ENCODE measurements at regions not wholly inside any gene's neighbourhood (a gene's known extent, or its start where the extent isn't known, plus 50 kb on each side); places are given as distances from the start of the nearest gene placed in this dataset.

GRCh38 chr20:52852714-52853113 lies 119.4 kb upstream of the TSHZ2 start:
- no peaks in the 10 kb centered on the region for H3K79me2 ChIP-seq (ENCODE audit: low read length)
- H3K9me3 ChIP-seq (ENCODE audit: insufficient read depth, low read length): no peaks in the 10 kb centered on the region
- peaks cover 36% of the 10 kb centered on the region for H3K27me3 ChIP-seq (ENCODE audit: low read depth, low read length)
- no peak overlapping the region for H3K9ac ChIP-seq (ENCODE audit: low read length)
- H3K27ac ChIP-seq (ENCODE audit: low read length): no peak overlapping the region
- no peak overlapping the region for H3K4me3 ChIP-seq (ENCODE audit: low read length)
- no peak overlapping the region for H3K4me2 ChIP-seq (ENCODE audit: low read length)
- no peaks in the 10 kb centered on the region for H3K36me3 ChIP-seq (replicated peaks; ENCODE audit: low read depth, low read length)
- H3K4me1 ChIP-seq (ENCODE audit: low read length): no peaks in the 10 kb centered on the region
- H2AFZ ChIP-seq (ENCODE audit: low read depth, low read length): no peak overlapping the region
- H4K20me1 ChIP-seq (ENCODE audit: insufficient read depth, low read length): no peaks in the 10 kb centered on the region
- no peak for TF ChIP-seq EZH2phosphoT487 (IDR thresholded peaks at IDR 0.05; ENCODE audit: low read depth)
- TF ChIP-seq CTCF (IDR thresholded peaks at IDR 0.05; ENCODE audit: low read depth, low read length): no peak

GRCh38 chr20:52847731-52848359 lies 124.3 kb upstream of the TSHZ2 start:
- Histone ChIP-seq H3K9me3 (ENCODE audit: insufficient read depth, low read length) (no peaks in the 10 kb centered on the region), H3K79me2 (ENCODE audit: low read length) (no peaks in the 10 kb centered on the region)

GRCh38 chr20:52847029-52847660 lies 125.0 kb upstream of the TSHZ2 start:
- Histone ChIP-seq H2AFZ (ENCODE audit: low read depth, low read length) (no peak overlapping the region), H3K4me2 (ENCODE audit: low read length) (no peak overlapping the region), H3K27me3 (ENCODE audit: low read depth, low read length) (peaks cover 42% of the 10 kb centered on the region; the same call in 1 of the 2 replicates), H3K9ac (ENCODE audit: low read length) (no peak overlapping the region), H3K4me1 (ENCODE audit: low read length) (no peaks in the 10 kb centered on the region), H3K79me2 (ENCODE audit: low read length) (no peaks in the 10 kb centered on the region), H3K36me3 (replicated peaks; ENCODE audit: low read depth, low read length) (no peaks in the 10 kb centered on the region), H3K9me3 (ENCODE audit: insufficient read depth, low read length) (no peaks in the 10 kb centered on the region), H3K4me3 (ENCODE audit: low read length) (no peak overlapping the region), H3K27ac (ENCODE audit: low read length) (no peak overlapping the region), H4K20me1 (ENCODE audit: insufficient read depth, low read length) (no peaks in the 10 kb centered on the region)
- TF ChIP-seq CTCF (IDR thresholded peaks at IDR 0.05; ENCODE audit: low read depth, low read length) (no peak), EZH2phosphoT487 (IDR thresholded peaks at IDR 0.05; ENCODE audit: low read depth) (no peak)

More at GRCh38 chr20:52847731-52848359, 124.3 kb upstream of the TSHZ2 start:
- Histone ChIP-seq H2AFZ (ENCODE audit: low read depth, low read length) (no peak overlapping the region), H3K4me1 (ENCODE audit: low read length) (no peaks in the 10 kb centered on the region), H3K4me2 (ENCODE audit: low read length) (no peak overlapping the region), H3K36me3 (replicated peaks; ENCODE audit: low read depth, low read length) (no peaks in the 10 kb centered on the region), H3K27me3 (ENCODE audit: low read depth, low read length) (peaks cover 45% of the 10 kb centered on the region), H4K20me1 (ENCODE audit: insufficient read depth, low read length) (no peaks in the 10 kb centered on the region), H3K27ac (ENCODE audit: low read length) (no peak overlapping the region), H3K4me3 (ENCODE audit: low read length) (no peak overlapping the region), H3K9ac (ENCODE audit: low read length) (no peak overlapping the region)
- no peak for TF ChIP-seq CTCF (IDR thresholded peaks at IDR 0.05; ENCODE audit: low read depth, low read length)

- Histone ChIP-seq H3K27me3 (ENCODE audit: low read depth, low read length) (peaks cover 36% of the 10 kb centered on the region; the same call in 1 of the 2 replicates), H3K4me1 (ENCODE audit: low read length) (no peaks in the 10 kb centered on the region), H3K79me2 (ENCODE audit: low read length) (no peaks in the 10 kb centered on the region), H3K27ac (ENCODE audit: low read length) (no peak overlapping the region), H2AFZ (ENCODE audit: low read depth, low read length) (no peak overlapping the region), H4K20me1 (ENCODE audit: insufficient read depth, low read length) (no peaks in the 10 kb centered on the region), H3K9ac (ENCODE audit: low read length) (no peak overlapping the region), H3K36me3 (replicated peaks; ENCODE audit: low read depth, low read length) (no peaks in the 10 kb centered on the region), H3K4me2 (ENCODE audit: low read length) (no peak overlapping the region), H3K9me3 (ENCODE audit: insufficient read depth, low read length) (no peaks in the 10 kb centered on the region), H3K4me3 (ENCODE audit: low read length) (no peak overlapping the region)
- no peak for TF ChIP-seq CTCF (IDR thresholded peaks at IDR 0.05; ENCODE audit: low read depth, low read length)
- no peak for TF ChIP-seq EZH2phosphoT487 (IDR thresholded peaks at IDR 0.05; ENCODE audit: low read depth)
Measured at GRCh38 chr20:52845044-52845443, 127.1 kb upstream of the TSHZ2 start.
